Loucy (cell line): ENCODE measurements at regions not wholly inside any gene's neighbourhood (a gene's known extent, or its start where the extent isn't known, plus 50 kb on each side); places are given as distances from the start of the nearest gene placed in this dataset.

ENCODE experiments used
- EZH2phosphoT487 ChIP-seq: fragments of 200-600 bp; IDR thresholded peaks from 2 replicates; pipeline ENCODE4 v1.6.1; 2018; ENCODE audit warnings: antibody characterized with exemption, mild to moderate bottlenecking, moderate library complexity, borderline replicate concordance
- TF ChIP-seq, protein P1 (sequence below): fragments of 200-600 bp; sonication (generic); conservative IDR thresholded peaks from 2 replicates; pipeline ENCODE4 v1.5.1; 2014; ENCODE audit warnings: mild to moderate bottlenecking, antibody characterized with exemption, low read length

DNA sequence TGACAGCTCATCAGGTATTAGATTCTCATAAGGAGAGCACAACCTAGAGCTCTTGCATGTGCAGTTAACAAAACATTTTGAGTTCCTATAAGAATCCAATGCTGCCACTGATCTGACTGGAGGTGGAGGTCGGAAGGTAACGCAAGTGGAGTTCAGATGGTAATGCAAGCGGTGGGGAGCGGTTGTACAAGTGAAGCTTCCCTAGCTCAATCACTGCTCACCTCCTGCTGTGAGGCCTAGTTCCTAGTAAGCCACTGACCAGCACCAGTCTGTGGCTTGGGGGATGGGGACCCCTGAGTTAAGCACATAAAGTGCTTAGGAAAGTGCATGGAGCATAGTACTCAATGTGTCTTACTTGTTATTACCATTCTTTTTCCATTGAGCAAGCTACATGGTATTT is 983.2 kb upstream of the IGFBP7 start:
- TF ChIP-seq, protein P1, sequence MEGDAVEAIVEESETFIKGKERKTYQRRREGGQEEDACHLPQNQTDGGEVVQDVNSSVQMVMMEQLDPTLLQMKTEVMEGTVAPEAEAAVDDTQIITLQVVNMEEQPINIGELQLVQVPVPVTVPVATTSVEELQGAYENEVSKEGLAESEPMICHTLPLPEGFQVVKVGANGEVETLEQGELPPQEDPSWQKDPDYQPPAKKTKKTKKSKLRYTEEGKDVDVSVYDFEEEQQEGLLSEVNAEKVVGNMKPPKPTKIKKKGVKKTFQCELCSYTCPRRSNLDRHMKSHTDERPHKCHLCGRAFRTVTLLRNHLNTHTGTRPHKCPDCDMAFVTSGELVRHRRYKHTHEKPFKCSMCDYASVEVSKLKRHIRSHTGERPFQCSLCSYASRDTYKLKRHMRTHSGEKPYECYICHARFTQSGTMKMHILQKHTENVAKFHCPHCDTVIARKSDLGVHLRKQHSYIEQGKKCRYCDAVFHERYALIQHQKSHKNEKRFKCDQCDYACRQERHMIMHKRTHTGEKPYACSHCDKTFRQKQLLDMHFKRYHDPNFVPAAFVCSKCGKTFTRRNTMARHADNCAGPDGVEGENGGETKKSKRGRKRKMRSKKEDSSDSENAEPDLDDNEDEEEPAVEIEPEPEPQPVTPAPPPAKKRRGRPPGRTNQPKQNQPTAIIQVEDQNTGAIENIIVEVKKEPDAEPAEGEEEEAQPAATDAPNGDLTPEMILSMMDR, result no peak
- no peak for TF ChIP-seq EZH2phosphoT487
